DOHH2 (cell line): ENCODE measurements at regions not wholly inside any gene's neighbourhood (a gene's known extent, or its start where the extent isn't known, plus 50 kb on each side); places are given as distances from the start of the nearest gene placed in this dataset.

Experiments
- CTCF ChIP-seq: fragments of 200-600 bp; sonication (generic); IDR thresholded peaks from one replicate; pipeline ENCODE4 v1.5.1; 2014; ENCODE audit warnings: antibody characterized with exemption, mild to moderate bottlenecking, low read depth, low read length; ENCODE audit not compliant: poor library complexity, severe bottlenecking
- EZH2phosphoT487 ChIP-seq: fragments of 200-600 bp; sonication (generic); IDR thresholded peaks from 2 replicates; pipeline ENCODE4 v1.6.1; 2017; ENCODE audit warnings: borderline replicate concordance, mild to moderate bottlenecking, antibody characterized with exemption, low read length, moderate library complexity, mixed read lengths

- no peak for TF ChIP-seq CTCF
- TF ChIP-seq EZH2phosphoT487 = no peak
Measured at GRCh38 chr5:53167836-53168235, 58.3 kb upstream of the MOCS2 start.
